GM13977 (cell line): ENCODE measurements at regions not wholly inside any gene's neighbourhood (a gene's known extent, or its start where the extent isn't known, plus 50 kb on each side); places are given as distances from the start of the nearest gene placed in this dataset.

ENCODE experiments used
- DNase-seq: peaks from one replicate; pipeline ENCODE4 v3.0.0; 2012; ENCODE audit warnings: low spot score
- CTCF ChIP-seq: IDR thresholded peaks from 2 replicates; pipeline ENCODE4 v1.5.1; 2012; ENCODE audit warnings: mild to moderate bottlenecking, control low read depth; ENCODE audit not compliant: insufficient read depth; ENCODE audit errors: extremely low read depth, missing control alignments
- in situ Hi-C: fragments of 300-500 bp; cut with MboI; formaldehyde crosslinking; loops from one replicate; pipeline ENCODE4 v1.12.0; 2022; ENCODE audit warnings: low sequenced_read_pairs, low pct_unique_long_range_greater_than_20kb, mixed read lengths, inconsistent platforms; ENCODE audit not compliant: unreplicated experiment

GRCh38 chr4:30989508-30989907 lies 269.3 kb downstream of the PCDH7 start:
- in situ Hi-C loops = no loop called here
- DNase-seq = no peak
- no peak for TF ChIP-seq CTCF

- no peak for DNase-seq
- no peak for TF ChIP-seq CTCF
- in situ Hi-C loops = no loop called here
These were observed 276.7 kb downstream of the PCDH7 start for GRCh38 chr4:30996841-30997240.

DNA sequence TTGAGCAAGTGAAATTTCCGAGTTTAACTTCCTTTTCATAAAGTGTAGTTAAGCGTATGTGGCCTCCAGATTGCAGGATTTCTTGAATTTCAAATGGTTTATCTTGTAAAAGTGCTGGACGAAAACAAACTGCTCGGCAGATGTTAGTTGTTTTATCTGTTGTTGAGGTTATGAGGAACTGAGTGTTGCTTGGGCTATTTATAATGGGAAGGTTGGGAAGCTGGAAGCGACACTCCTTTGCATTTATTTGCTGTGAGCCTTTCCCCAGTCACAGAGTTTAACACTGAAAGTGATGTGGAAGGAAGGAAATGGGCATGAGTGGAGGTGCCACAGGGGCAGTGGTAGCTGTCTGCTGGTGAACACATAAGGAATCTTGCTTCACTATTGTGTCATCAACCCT lies 284.9 kb downstream of the PCDH7 start:
- in situ Hi-C loops = no loop called here
- no peak for TF ChIP-seq CTCF
- no peak for DNase-seq

GRCh38 chr4:31007858-31008257 lies 287.7 kb downstream of the PCDH7 start:
- no peak for DNase-seq
- no peak for TF ChIP-seq CTCF
- in situ Hi-C loops = no loop called here

DNA sequence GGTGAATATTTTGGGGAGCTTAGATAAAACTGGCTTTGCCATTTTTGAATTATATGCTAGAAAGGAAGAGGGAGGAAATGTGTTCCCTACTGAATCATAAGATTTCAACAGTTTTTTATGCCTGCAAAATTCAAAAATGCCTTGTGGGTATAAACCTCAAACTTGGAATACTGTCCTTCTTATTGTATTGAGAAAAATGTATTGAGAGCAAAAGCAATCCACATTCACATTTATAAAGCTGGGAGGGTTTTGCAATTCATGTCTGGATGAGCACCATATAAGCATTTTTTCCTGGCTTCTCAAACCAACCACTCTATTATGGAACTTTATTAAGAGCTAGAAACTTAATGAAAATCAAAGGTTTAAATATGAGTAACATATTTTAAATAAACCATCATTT lies 289.8 kb downstream of the PCDH7 start:
- TF ChIP-seq CTCF = no peak
- DNase-seq = no peak
- in situ Hi-C loops = no loop called here

DNA sequence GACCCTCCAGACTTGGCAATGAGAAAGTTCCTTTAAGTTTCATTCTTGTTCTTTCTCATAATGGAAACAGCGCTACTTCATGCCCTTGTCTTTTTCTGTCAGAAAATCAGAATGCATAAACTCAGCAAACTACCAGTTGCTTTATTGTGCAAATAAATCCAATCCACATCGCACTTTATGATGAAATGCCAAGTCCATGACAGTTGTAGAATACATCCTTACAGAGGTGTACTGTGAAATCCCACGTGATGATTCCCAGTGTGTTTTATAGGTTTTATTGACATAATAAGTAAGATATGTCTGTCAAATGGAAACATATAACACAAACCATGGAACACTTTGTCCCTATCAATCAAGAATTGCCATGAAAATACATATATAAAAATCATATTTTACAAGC lies 295.0 kb downstream of the PCDH7 start:
- no peak for DNase-seq
- TF ChIP-seq CTCF = no peak
- in situ Hi-C loops = no loop called here
